HUES6 (cell line): ENCODE measurements at regions not wholly inside any gene's neighbourhood (a gene's known extent, or its start where the extent isn't known, plus 50 kb on each side); places are given as distances from the start of the nearest gene placed in this dataset.

Experiments
- H3K27ac ChIP-seq: 2 replicates; pipeline ENCODE4 v1.7.0; 2013; ENCODE audit warnings: low read depth, mild to moderate bottlenecking, low read length, inconsistent platforms
- H3K27me3 ChIP-seq: 2 replicates; pipeline ENCODE4 v1.6.1; 2013; ENCODE audit warnings: low read length; ENCODE audit not compliant: control insufficient read depth, insufficient read depth
- H3K36me3 ChIP-seq: 2 replicates; pipeline ENCODE4 v1.6.1; 2013; ENCODE audit warnings: low read length; ENCODE audit not compliant: control insufficient read depth, insufficient read depth
- H3K4me1 ChIP-seq: 2 replicates; pipeline ENCODE4 v1.6.1; 2013; ENCODE audit warnings: low read length; ENCODE audit not compliant: control insufficient read depth, insufficient read depth
- H3K4me3 ChIP-seq: 2 replicates; pipeline ENCODE4 v1.5.1; 2013; ENCODE audit warnings: low read depth, low read length
- H3K9ac ChIP-seq: one replicate; pipeline ENCODE4 v1.6.1; 2013; ENCODE audit warnings: mild to moderate bottlenecking, low read length
- H3K9me3 ChIP-seq: 2 replicates; pipeline ENCODE4 v1.6.1; 2013; ENCODE audit warnings: low read depth, low read length; ENCODE audit not compliant: control insufficient read depth, insufficient read depth

DNA sequence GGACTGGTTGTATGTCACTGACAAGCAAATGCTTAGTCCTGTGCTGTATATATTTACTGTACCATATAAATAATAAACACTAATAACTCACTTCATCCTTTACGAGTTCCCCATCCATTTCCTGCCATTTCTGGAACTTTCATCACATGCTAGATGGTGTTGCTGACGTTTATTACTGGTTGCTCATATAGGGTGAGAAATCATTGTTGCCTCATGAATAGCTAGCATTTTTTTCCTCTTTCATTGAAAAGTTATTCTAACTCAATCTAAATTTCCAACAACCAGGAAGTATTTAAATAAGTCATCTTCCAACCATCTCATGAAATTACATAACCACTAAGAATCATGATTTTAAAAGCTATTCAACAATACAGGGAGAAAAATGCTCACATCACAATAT, 88.6 kb upstream of the RCN1 start:
- Histone ChIP-seq H3K27ac (no peak overlapping the region), H3K9ac (no peak overlapping the region), H3K9me3 (no peaks in the 10 kb centered on the region), H3K36me3 (no peaks in the 10 kb centered on the region), H3K4me3 (no peak overlapping the region), H3K27me3 (no peaks in the 10 kb centered on the region), H3K4me1 (no peaks in the 10 kb centered on the region)

DNA sequence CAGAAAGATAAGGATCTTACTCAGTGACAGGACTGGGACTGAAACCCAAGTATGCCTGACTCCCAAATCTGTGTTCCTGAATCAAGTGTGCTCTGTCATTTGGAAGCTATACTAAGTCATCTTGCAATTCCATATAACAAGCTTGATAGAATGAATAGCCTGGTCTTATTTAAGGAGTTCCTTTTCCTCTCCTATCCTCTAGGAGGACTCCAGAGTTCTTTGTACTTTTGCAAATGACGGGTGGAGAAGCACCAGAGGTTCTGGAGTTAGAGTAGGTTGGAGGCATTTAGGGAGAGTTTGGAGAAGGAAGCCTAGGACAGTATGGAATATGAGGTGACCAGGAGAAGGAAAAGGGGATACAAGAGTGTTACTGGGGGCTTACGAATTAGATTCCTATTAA, 92.9 kb upstream of the RCN1 start:
- H3K27ac ChIP-seq, result no peak overlapping the region

DNA sequence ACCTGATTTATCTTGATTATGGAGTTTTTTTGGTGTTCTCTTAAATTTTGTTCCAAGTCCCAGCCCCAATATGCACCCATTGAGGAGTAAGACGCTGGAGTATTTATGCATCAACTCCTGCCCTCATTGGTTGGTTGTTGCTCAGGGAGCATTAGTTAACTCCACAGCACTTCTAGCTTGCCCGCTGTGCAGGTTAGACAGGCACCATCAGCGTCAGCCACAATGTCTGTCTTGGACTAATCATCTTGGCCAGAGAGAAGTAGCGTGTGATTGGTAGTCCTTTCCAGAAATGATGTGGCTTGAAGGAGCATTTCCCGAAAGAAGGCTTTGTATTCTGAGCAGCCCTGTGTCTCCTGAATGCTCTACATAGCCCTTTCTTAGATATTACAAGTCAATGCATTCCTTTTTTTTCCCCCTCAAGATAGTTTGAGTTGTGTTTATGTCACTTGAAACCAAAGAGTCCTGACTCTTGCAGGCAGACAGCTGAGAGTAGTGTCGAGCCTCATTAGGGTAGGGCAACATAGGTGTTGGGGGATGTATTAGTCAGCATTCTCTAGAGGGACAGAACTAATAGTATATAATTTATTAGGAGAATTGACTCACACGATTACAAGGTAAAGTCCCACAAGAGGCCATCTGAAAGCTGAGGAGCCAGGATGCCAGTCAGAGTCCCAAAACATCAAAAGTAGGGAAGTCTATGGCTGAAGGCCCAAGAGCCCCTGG, 94.6 kb upstream of the RCN1 start:
- Histone ChIP-seq H3K4me3 (no peak overlapping the region), H3K9ac (no peak overlapping the region)

More for the DNA sequence above, 92.9 kb upstream of the RCN1 start:
- H3K9ac ChIP-seq, result no peak overlapping the region
- H3K36me3 ChIP-seq, result no peaks in the 10 kb centered on the region
- 0 out of 2 replicates have a peak, but pooled peaks cover 3% of the 10 kb centered on the region for H3K27me3 ChIP-seq
- no peak overlapping the region for H3K4me3 ChIP-seq
- H3K9me3 ChIP-seq, result no peaks in the 10 kb centered on the region
- no peaks in the 10 kb centered on the region for H3K4me1 ChIP-seq

DNA sequence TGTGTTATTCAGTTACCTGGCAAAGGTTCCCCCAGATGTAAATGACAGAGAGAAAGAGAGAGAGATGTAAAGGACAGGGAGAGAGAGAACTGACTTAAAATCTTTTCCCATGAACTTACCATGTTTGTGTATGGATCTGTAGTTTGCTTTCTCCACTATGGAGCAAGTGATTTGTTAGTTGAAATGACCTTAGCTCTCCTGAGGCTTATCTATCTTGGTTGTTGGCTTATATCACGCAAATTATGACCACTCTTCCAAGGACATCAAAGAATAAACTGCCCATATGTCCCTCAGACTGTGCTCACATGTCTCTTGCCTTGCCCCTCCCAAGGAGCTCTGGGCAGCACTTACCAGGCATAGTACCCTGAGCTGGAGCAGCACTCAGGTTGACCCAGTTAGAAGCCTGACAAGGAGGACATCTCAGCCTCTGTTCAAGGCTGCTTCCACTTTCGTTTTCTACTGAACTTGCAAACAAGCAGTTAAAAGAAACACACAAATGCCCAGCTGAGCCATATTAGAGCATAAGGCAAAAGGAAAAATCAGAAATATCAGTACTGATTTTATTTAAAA, 95.3 kb upstream of the RCN1 start:
- Histone ChIP-seq H3K9me3 (no peaks in the 10 kb centered on the region), H3K9ac (no peak overlapping the region), H3K27me3 (peaks cover 7% of the 10 kb centered on the region; the same call in 1 of the 2 replicates), H3K27ac (no peak overlapping the region), H3K36me3 (no peaks in the 10 kb centered on the region), H3K4me3 (no peak overlapping the region), H3K4me1 (no peaks in the 10 kb centered on the region)

More for the DNA sequence above, 94.6 kb upstream of the RCN1 start:
- H3K9me3 ChIP-seq, result no peaks in the 10 kb centered on the region
- H3K27me3 ChIP-seq, result peaks cover 3% of the 10 kb centered on the region; the same call in 1 of the 2 replicates
- no peaks in the 10 kb centered on the region for H3K4me1 ChIP-seq
- no peak overlapping the region for H3K27ac ChIP-seq
- H3K36me3 ChIP-seq, result no peaks in the 10 kb centered on the region

DNA sequence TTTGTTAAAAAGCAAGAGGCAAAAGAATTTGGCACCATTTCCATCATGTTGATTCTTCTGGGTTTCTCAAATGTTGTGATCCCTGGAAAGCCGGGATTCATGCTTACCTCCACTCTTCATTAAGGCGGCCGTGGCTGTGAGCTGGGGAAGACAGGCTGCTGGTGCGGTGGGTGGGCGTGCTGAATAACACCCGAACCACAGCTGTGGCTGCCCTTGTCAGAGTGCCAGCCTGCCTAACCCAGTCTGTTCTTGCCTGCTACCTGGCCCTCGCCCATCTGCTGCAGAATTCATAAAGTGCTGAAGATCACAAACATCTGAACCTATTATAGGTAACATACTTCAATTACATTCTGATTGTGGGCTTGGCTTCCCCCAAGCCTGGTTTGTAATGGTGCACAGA, 95.8 kb upstream of the RCN1 start:
- H3K4me3 ChIP-seq, result no peak overlapping the region
- H3K4me1 ChIP-seq, result no peaks in the 10 kb centered on the region
- no peak overlapping the region for H3K9ac ChIP-seq
- no peak overlapping the region for H3K27ac ChIP-seq
- H3K36me3 ChIP-seq, result no peaks in the 10 kb centered on the region
- peaks cover 11% of the 10 kb centered on the region; the same call in 1 of the 2 replicates for H3K27me3 ChIP-seq
- no peaks in the 10 kb centered on the region for H3K9me3 ChIP-seq

DNA sequence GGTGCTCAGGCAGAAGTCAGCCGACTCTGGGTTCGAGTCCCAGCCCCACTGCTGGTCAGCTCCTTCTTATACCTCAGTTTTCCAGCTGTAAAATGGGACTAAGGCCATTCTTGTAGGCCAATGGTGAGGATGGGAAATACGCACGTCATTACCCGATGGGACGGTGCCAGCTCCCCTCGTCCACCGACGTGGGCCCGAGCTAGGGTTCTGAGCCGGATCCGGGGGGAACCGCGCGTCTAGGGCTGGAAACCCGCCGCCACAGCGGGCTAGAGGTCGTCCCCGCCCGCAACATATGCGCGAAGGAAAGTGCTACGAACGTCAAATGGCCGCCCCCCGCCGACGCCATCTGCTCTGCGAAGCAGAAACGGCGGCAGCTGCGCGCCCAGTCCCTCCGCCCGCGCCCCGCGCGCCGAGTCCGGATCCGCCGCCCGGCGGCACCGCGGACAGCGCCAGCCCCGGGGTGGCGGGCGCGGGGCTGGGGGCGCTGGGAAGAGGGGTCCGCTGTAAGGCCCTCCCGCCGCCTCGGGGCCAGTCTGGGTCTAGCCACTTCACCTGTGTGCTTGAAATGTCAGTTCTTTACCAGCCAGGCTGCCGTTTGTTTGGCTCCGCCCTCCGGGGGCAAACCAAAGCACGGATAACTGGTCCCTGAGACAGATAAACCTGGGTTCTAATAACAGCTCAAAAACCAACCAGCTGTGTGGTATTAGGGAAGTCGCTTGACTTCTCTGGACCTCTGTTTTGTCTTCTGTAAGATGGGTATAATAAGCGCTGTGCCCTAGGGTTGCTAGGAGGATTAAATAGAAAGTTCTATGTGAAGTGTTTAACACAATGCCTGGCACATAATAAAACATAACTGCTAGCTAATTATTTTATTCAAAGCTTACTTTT, 103.5 kb upstream of the RCN1 start:
- H3K27me3 ChIP-seq, result peaks cover 49% of the 10 kb centered on the region
- H3K9me3 ChIP-seq, result no peaks in the 10 kb centered on the region
- H3K27ac ChIP-seq, result no peak overlapping the region
- H3K36me3 ChIP-seq, result no peaks in the 10 kb centered on the region
- no peaks in the 10 kb centered on the region for H3K4me1 ChIP-seq
- H3K9ac ChIP-seq, result no peak overlapping the region
- H3K4me3 ChIP-seq, result peak overlapping the region; percentile 51

DNA sequence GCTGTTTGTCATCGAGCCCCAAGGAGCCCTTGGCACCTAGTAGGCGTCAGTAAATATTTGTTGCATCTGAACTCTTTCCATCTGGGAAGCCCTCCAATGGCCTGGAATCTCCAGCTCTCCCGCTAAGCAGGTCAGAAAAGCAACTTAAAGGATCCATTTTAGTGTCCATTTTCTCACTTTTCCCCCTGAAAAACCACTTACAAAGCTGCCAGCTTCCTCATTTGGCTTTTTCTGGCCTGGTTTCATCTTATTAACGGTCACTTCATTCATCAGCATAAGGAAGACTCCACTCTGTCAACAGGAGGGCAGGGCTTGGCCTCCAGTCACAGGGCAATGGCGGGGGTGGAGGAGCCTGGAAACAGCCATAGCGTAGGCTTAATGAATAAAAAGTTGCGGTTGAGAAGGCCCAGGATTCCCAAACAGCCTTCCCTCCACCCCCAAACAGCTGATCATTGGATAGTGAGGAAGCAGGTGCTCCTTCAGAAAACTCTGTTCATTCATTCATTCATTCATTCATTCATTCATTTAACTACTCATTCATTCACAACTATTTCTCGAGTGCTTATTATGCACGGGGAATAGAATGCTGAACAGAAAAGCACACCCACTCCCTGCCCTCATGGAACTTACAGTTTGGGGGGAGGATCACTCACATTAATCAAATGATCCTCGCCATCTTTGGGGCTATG, 104.5 kb upstream of the RCN1 start:
- H3K9me3 ChIP-seq, result no peaks in the 10 kb centered on the region
- H3K4me3 ChIP-seq, result no peak overlapping the region
- no peak overlapping the region for H3K27ac ChIP-seq
- no peaks in the 10 kb centered on the region for H3K4me1 ChIP-seq
- peaks cover 49% of the 10 kb centered on the region for H3K27me3 ChIP-seq
- no peak overlapping the region for H3K9ac ChIP-seq
- H3K36me3 ChIP-seq, result no peaks in the 10 kb centered on the region

DNA sequence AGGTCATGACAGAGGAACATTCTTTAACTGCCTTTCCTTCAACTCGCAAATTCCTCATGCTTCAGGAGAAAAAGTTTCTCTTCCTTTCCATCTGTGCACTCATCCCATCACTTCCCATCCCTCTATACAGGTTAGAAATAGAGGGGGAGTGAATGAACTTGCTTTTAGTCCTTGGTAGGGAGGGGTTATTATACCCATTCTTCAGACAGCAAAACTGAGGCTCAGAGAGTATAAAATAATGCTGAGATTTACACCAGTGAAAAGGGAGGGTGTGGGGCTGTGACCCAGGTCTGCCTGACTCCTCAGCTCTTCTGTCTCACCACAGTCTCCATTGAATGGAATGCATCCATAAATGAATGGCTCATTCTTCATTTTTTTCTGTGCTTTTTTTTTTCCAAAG, 109.4 kb upstream of the RCN1 start:
- Histone ChIP-seq H3K4me1 (peaks cover 3% of the 10 kb centered on the region; the same call in 1 of the 2 replicates), H3K27me3 (peaks cover 16% of the 10 kb centered on the region), H3K4me3 (no peak overlapping the region), H3K9ac (no peak overlapping the region), H3K27ac (no peak overlapping the region), H3K36me3 (no peaks in the 10 kb centered on the region), H3K9me3 (no peaks in the 10 kb centered on the region)

DNA sequence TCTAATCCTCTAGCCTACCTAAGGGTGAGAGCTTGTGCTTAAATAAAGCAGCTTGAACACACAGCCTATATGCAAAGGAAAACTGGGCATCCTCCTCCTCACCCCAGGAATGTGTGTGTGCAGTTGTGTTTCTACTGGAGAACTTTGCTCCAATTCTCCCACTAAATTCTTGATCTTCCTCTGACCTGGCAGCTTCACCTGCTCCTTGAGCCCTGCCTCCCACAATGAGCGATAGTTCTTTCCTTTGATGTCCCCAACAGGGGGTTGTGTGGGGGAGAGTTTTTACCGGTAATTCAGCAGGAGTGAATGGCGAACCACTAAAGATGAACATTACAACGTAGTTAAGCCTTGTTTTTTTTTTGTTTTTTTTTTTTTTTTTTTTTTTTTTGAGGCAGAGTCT, 113.5 kb upstream of the RCN1 start:
- Histone ChIP-seq H3K4me1 (peaks cover 3% of the 10 kb centered on the region; the same call in 1 of the 2 replicates), H3K9me3 (no peaks in the 10 kb centered on the region), H3K9ac (no peak overlapping the region), H3K36me3 (no peaks in the 10 kb centered on the region), H3K4me3 (no peak overlapping the region), H3K27ac (no peak overlapping the region), H3K27me3 (no peaks in the 10 kb centered on the region)

DNA sequence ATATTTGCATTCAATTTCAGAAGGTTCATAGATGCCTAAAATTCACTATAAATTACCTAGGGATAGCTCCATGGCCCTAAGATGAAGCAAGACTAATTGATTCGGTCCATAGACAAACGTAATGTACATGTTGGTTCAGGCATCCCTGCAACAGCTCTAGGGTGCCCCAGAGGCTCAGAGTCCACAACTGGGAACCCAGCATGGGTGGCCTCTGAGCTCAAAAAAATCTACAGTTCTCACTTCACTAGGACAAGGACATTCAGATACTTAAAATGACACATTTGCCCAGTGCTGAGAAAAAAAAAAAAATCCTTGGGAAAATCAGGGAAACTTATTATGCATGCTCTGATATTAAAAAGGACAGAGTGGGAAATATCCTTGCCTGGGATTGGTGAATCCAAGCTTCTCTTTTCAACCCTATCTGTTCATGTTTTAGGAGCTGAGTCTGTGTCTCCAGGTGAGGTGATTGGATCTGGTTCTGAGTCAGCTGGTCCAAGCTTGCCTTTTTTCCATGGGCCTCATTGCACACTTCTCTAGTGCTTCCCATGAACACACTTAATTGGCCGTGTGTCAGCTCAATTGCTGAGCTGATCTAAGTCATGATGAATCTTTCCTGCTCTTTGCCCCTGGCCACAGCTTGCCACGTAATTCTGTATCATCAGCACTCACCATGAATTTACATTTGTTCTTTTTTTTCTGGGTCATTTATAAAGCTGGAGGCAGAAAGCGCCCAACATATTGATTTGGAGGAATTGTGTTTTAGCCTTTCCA, 116.3 kb upstream of the RCN1 start:
- H3K27ac ChIP-seq, result no peak overlapping the region

More for the DNA sequence above, 116.3 kb upstream of the RCN1 start:
- no peaks in the 10 kb centered on the region for H3K27me3 ChIP-seq
- H3K4me1 ChIP-seq, result peaks cover 3% of the 10 kb centered on the region; the same call in 1 of the 2 replicates
- H3K4me3 ChIP-seq, result no peak overlapping the region
- no peaks in the 10 kb centered on the region for H3K36me3 ChIP-seq
- H3K9ac ChIP-seq, result no peak overlapping the region
- peaks cover 13% of the 10 kb centered on the region for H3K9me3 ChIP-seq
